ACC112 (cell line): ENCODE measurements at regions not wholly inside any gene's neighbourhood (a gene's known extent, or its start where the extent isn't known, plus 50 kb on each side); places are given as distances from the start of the nearest gene placed in this dataset.

Experiments
- H2AFZ ChIP-seq: fragments of 200-600 bp; sonication (generic); one replicate; pipeline ENCODE4 v1.6.0; 2017; ENCODE audit warnings: antibody characterized with exemption, low read length; ENCODE audit not compliant: unreplicated experiment
- H3K27ac ChIP-seq: fragments of 200-600 bp; sonication (generic); 2 replicates; pipeline ENCODE4 v1.5.1; 2014; ENCODE audit warnings: low read depth, mild to moderate bottlenecking, antibody characterized with exemption, low read length, moderate library complexity
- H3K27me3 ChIP-seq: fragments of 200-600 bp; sonication (generic); 2 replicates; pipeline ENCODE4 v1.6.1; 2014; ENCODE audit warnings: mild to moderate bottlenecking, antibody characterized with exemption, low read length, moderate library complexity, mixed read lengths; ENCODE audit not compliant: insufficient read depth
- H3K36me3 ChIP-seq: fragments of 200-600 bp; sonication (generic); 2 replicates; pipeline ENCODE4 v1.6.1; 2016; ENCODE audit warnings: mild to moderate bottlenecking, antibody characterized with exemption, low read length, moderate library complexity, mixed read lengths; ENCODE audit not compliant: insufficient read depth
- H3K4me1 ChIP-seq: fragments of 200-600 bp; sonication (generic); one replicate; pipeline ENCODE4 v1.6.1; 2016; ENCODE audit warnings: low read length, mixed read lengths; ENCODE audit not compliant: insufficient read depth, unreplicated experiment, control insufficient read depth
- H3K4me3 ChIP-seq: fragments of 200-600 bp; sonication (generic); 2 replicates; pipeline ENCODE4 v1.5.1; 2014; ENCODE audit warnings: mild to moderate bottlenecking, low read depth, low read length
- H3K79me2 ChIP-seq: fragments of 200-600 bp; sonication (generic); one replicate; pipeline ENCODE4 v1.6.0; 2016; ENCODE audit warnings: low read length; ENCODE audit not compliant: control insufficient read depth, unreplicated experiment, insufficient read depth

GRCh38 chr22:49118065-49118464 is 709.6 kb downstream of the BRD1 start:
- no peak overlapping the region for H3K27ac ChIP-seq
- H3K79me2 ChIP-seq, result no peaks in the 10 kb centered on the region
- no peak overlapping the region for H3K4me3 ChIP-seq
- no peaks in the 10 kb centered on the region for H3K27me3 ChIP-seq
- H2AFZ ChIP-seq, result no peak overlapping the region
- H3K36me3 ChIP-seq, result no peaks in the 10 kb centered on the region
- no peaks in the 10 kb centered on the region for H3K4me1 ChIP-seq

GRCh38 chr22:49117486-49117885 is 710.2 kb downstream of the BRD1 start:
- Histone ChIP-seq H3K79me2 (no peaks in the 10 kb centered on the region), H3K4me1 (no peaks in the 10 kb centered on the region), H3K36me3 (no peaks in the 10 kb centered on the region), H3K27ac (no peak overlapping the region), H3K27me3 (no peaks in the 10 kb centered on the region), H3K4me3 (no peak overlapping the region), H2AFZ (no peak overlapping the region)

GRCh38 chr22:49116486-49117120 is 711.1 kb downstream of the BRD1 start:
- Histone ChIP-seq H3K27ac (no peak overlapping the region), H3K27me3 (no peaks in the 10 kb centered on the region), H3K36me3 (no peaks in the 10 kb centered on the region), H3K4me3 (no peak overlapping the region), H2AFZ (no peak overlapping the region), H3K4me1 (no peaks in the 10 kb centered on the region), H3K79me2 (no peaks in the 10 kb centered on the region)

- Histone ChIP-seq H3K4me1 (no peaks in the 10 kb centered on the region), H3K79me2 (no peaks in the 10 kb centered on the region), H2AFZ (no peak overlapping the region), H3K27ac (no peak overlapping the region), H3K4me3 (no peak overlapping the region), H3K27me3 (no peaks in the 10 kb centered on the region), H3K36me3 (no peaks in the 10 kb centered on the region)
Measured at GRCh38 chr22:49116021-49116420, 711.7 kb downstream of the BRD1 start.

- no peaks in the 10 kb centered on the region for H3K4me1 ChIP-seq
Measured at GRCh38 chr22:49115197-49115596, 712.5 kb downstream of the BRD1 start.

GRCh38 chr22:49113758-49114157 is 713.9 kb downstream of the BRD1 start:
- H2AFZ ChIP-seq, result no peak overlapping the region
- no peak overlapping the region for H3K27ac ChIP-seq
- H3K27me3 ChIP-seq, result no peaks in the 10 kb centered on the region
- no peaks in the 10 kb centered on the region for H3K36me3 ChIP-seq
- H3K4me1 ChIP-seq, result no peaks in the 10 kb centered on the region
- H3K4me3 ChIP-seq, result no peak overlapping the region
- no peaks in the 10 kb centered on the region for H3K79me2 ChIP-seq

More at GRCh38 chr22:49115197-49115596, 712.5 kb downstream of the BRD1 start:
- no peak overlapping the region for H3K4me3 ChIP-seq
- H3K36me3 ChIP-seq, result no peaks in the 10 kb centered on the region
- no peaks in the 10 kb centered on the region for H3K27me3 ChIP-seq
- H3K27ac ChIP-seq, result no peak overlapping the region
- no peaks in the 10 kb centered on the region for H3K79me2 ChIP-seq
- no peak overlapping the region for H2AFZ ChIP-seq

- Histone ChIP-seq H3K4me1 (no peaks in the 10 kb centered on the region), H3K36me3 (no peaks in the 10 kb centered on the region), H3K27me3 (no peaks in the 10 kb centered on the region), H3K79me2 (no peaks in the 10 kb centered on the region), H3K4me3 (no peak overlapping the region), H3K27ac (no peak overlapping the region), H2AFZ (no peak overlapping the region)
Measured at GRCh38 chr22:49112661-49113626, 714.7 kb downstream of the BRD1 start.

- no peaks in the 10 kb centered on the region for H3K27me3 ChIP-seq
- no peak overlapping the region for H3K4me3 ChIP-seq
- no peaks in the 10 kb centered on the region for H3K79me2 ChIP-seq
- H3K36me3 ChIP-seq, result no peaks in the 10 kb centered on the region
- H3K4me1 ChIP-seq, result no peaks in the 10 kb centered on the region
- H3K27ac ChIP-seq, result no peak overlapping the region
- no peak overlapping the region for H2AFZ ChIP-seq
Measured at GRCh38 chr22:49112176-49112575, 715.5 kb downstream of the BRD1 start.

- Histone ChIP-seq H3K36me3 (no peaks in the 10 kb centered on the region), H3K4me1 (no peaks in the 10 kb centered on the region), H3K27ac (no peak overlapping the region), H3K4me3 (no peak overlapping the region), H3K79me2 (no peaks in the 10 kb centered on the region), H3K27me3 (no peaks in the 10 kb centered on the region), H2AFZ (no peak overlapping the region)
Measured at GRCh38 chr22:49111085-49111484, 716.6 kb downstream of the BRD1 start.

- Histone ChIP-seq H3K27ac (no peak overlapping the region), H3K79me2 (no peaks in the 10 kb centered on the region), H3K36me3 (no peaks in the 10 kb centered on the region), H3K4me1 (no peaks in the 10 kb centered on the region), H2AFZ (no peak overlapping the region), H3K27me3 (no peaks in the 10 kb centered on the region), H3K4me3 (no peak overlapping the region)
Measured at GRCh38 chr22:49108636-49109315, 718.9 kb downstream of the BRD1 start.
